ENCODE measurements at regions not wholly inside any gene's neighbourhood (a gene's known extent, or its start where the extent isn't known, plus 50 kb on each side); places are given as distances from the start of the nearest gene placed in this dataset.
A peak's percentile ranks its signal among the peaks of the same experiment; 100 is the strongest.

DNA sequence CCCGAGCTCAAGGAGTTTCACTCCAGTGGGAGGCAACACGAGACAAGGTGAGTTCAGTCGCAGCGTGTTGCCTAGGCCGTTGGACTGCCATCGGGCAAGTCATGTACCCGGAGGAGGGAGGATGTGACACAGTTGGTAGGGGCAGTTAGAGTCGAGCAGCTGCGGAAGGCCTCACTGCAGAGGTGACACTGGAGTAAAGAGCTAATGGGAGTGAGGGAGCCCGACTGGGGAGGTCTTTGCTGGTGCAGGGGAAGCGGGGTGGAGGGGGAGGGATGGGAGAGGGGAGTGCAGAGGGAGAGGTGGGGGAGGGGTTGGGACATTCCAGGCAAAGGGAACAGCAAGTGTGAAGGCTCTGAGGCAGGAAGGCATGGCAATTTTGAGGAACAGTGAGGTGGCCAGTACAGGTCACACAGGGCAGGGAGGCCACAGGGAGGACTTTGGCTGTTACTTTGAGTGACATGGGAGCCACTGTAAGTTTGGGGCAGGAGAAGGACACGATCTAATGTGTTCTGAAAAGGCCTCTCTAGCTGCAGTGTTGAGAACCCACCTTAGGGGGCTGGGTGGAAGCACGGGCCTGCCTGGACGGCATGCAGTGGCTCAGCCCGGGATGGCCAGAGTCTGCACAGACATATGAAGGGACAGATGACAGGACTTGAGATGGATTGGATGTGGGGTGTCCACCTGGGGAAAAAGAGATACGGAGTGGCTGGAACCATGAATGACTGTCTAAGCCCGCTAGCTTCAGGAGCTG, 61.1 kb downstream of the KCNF1 start:
- no peak for DNase-seq
- intact Hi-C loops (cut with DNase I), result no loop called here
- H3K27me3 ChIP-seq, result peaks cover 0 to 39% (median 13%) of the 10 kb centered on the region in 7 donors
- WGBS, 2 donors, result 90 to 92% methylated on average over 17 of the region's 17 CpGs
- H3K4me1 ChIP-seq, result peaks cover 0 to 13% (median 0%) of the 10 kb centered on the region in 9 donors
- H3K27ac ChIP-seq, result no peak overlapping the region
- H3K4me3 ChIP-seq, result no peak overlapping the region
- no peaks in the 10 kb centered on the region for H3K36me3 ChIP-seq
- TF ChIP-seq, protein P1, sequence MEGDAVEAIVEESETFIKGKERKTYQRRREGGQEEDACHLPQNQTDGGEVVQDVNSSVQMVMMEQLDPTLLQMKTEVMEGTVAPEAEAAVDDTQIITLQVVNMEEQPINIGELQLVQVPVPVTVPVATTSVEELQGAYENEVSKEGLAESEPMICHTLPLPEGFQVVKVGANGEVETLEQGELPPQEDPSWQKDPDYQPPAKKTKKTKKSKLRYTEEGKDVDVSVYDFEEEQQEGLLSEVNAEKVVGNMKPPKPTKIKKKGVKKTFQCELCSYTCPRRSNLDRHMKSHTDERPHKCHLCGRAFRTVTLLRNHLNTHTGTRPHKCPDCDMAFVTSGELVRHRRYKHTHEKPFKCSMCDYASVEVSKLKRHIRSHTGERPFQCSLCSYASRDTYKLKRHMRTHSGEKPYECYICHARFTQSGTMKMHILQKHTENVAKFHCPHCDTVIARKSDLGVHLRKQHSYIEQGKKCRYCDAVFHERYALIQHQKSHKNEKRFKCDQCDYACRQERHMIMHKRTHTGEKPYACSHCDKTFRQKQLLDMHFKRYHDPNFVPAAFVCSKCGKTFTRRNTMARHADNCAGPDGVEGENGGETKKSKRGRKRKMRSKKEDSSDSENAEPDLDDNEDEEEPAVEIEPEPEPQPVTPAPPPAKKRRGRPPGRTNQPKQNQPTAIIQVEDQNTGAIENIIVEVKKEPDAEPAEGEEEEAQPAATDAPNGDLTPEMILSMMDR (IDR thresholded peaks at IDR 0.05), result no peak
- no peak for ATAC-seq
- H3K9me3 ChIP-seq, result no peaks in the 10 kb centered on the region

DNA sequence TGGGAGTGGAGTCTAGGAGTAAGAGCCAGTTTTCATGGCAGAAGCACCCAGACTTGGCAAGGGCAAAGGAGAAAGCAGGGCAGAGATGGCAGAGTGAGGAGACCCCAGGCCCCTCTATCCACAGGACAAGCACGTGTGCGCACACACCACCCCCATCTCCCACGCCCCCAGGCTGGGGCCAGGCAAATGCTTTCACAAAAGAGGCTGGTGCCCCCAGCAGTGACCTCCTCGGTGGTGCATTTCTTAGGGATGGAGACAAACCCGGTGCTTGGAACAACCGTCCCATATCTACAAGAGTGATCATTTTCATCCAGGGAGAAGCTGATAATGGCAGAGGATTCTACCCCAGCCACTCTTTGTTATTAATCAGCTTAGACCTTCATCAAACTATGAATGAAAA, 62.0 kb downstream of the KCNF1 start:
- H3K9me3 ChIP-seq, result no peaks in the 10 kb centered on the region
- peaks cover 0 to 46% (median 21%) of the 10 kb centered on the region in 7 donors for H3K27me3 ChIP-seq
- no peak overlapping the region for H3K27ac ChIP-seq
- no peak overlapping the region for H3K4me3 ChIP-seq
- intact Hi-C loops (cut with DNase I), result no loop called here
- TF ChIP-seq, protein P1 (IDR thresholded peaks at IDR 0.05), result no peak
- DNase-seq, result no peak
- no peak for ATAC-seq
- H3K36me3 ChIP-seq, result no peaks in the 10 kb centered on the region
- 84 to 91% methylated on average over 6 of the region's 6 CpGs for WGBS, 2 donors
- peaks cover 0 to 14% (median 0%) of the 10 kb centered on the region in 9 donors for H3K4me1 ChIP-seq

DNA sequence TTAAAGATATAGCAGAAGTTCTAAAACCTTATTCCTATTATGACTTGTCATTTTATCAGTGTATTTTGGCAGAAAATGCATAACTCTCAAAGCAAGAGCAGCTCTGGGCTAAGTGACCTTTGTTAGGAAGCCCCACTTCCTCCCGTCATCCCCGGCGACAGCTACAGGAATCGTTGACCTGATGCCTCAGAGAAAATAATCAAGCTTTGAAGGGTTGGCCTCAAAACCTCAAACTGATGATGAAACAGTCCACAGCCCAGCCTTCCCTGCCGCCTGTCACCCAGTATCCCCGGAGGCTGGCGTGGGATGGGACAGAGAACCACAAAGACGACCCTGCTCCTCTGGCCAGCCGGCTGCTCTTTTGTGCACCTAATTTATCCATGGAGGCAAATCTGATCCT, 65.3 kb downstream of the KCNF1 start:
- ATAC-seq, result peak in 1 of 8 donors; percentile 9
- intact Hi-C loops (cut with DNase I), result no loop called here
- TF ChIP-seq, protein P1 (IDR thresholded peaks at IDR 0.05), result no peak
- Histone ChIP-seq H3K9me3 (no peaks in the 10 kb centered on the region), H3K27me3 (peaks cover 0 to 43% (median 17%) of the 10 kb centered on the region in 7 donors), H3K27ac (peak overlapping the region in 2 of 10 donors; percentile 9 to 54), H3K36me3 (no peaks in the 10 kb centered on the region), H3K4me3 (no peak overlapping the region), H3K4me1 (peaks cover 0 to 14% (median 4%) of the 10 kb centered on the region in 9 donors)
- 35 to 37% methylated on average over 9 of the region's 9 CpGs for WGBS, 2 donors
- no peak for DNase-seq

DNA sequence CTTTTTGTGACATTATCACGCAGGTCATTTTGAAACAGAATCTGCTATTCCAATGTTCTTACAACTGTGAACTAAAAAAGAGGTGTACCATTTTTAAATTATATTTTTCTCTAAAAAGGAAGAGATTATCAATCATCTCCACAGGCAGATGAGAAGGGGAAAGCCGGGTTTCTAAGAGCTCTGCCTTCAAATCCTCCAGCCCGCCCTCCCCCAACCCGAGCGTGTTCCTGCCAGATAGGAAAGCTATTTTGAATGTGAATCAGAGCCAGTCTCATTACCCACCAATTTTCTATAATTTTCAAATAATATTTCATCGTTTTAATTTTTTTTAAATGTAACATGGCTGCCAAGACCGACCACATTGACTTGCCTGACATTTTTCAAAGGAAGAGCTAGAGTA, 65.9 kb downstream of the KCNF1 start:
- no peak for ATAC-seq
- 34 to 39% methylated on average over 7 of the region's 7 CpGs for WGBS, 2 donors

More for the DNA sequence above, 65.9 kb downstream of the KCNF1 start:
- intact Hi-C loops (cut with DNase I), result no loop called here
- DNase-seq, result no peak
- Histone ChIP-seq H3K36me3 (no peaks in the 10 kb centered on the region), H3K4me1 (peaks cover 0 to 14% (median 4%) of the 10 kb centered on the region in 9 donors), H3K9me3 (no peaks in the 10 kb centered on the region), H3K27me3 (peaks cover 0 to 41% (median 17%) of the 10 kb centered on the region in 7 donors), H3K27ac (peak overlapping the region in 5 of 10 donors; percentile 33 to 54 (median 41)), H3K4me3 (peak overlapping the region in 5 of 10 donors; percentile 14 to 17 (median 14))
- TF ChIP-seq, protein P1 (IDR thresholded peaks at IDR 0.05), result no peak

Measured in heart right ventricle (tissue), 16 donors.